Endodermal cell (in vitro differentiated cells): ENCODE measurements at regions not wholly inside any gene's neighbourhood (a gene's known extent, or its start where the extent isn't known, plus 50 kb on each side); places are given as distances from the start of the nearest gene placed in this dataset.

Experiments used
- DNase-seq: peaks from one replicate; pipeline ENCODE4 v3.0.0-alpha.2; 2017
- H3K27ac ChIP-seq: 2 replicates; pipeline ENCODE4 v1.5.1; 2013; ENCODE audit warnings: mild to moderate bottlenecking, low read depth, low read length, moderate library complexity
- H3K27me3 ChIP-seq: 2 replicates; pipeline ENCODE4 v1.6.1; 2013; ENCODE audit warnings: mild to moderate bottlenecking, low read length, moderate library complexity; ENCODE audit not compliant: insufficient read depth, control insufficient read depth, poor library complexity, severe bottlenecking
- H3K36me3 ChIP-seq: 2 replicates; pipeline ENCODE4 v1.7.0; 2013; ENCODE audit warnings: mild to moderate bottlenecking, low read length, moderate library complexity; ENCODE audit not compliant: control insufficient read depth, insufficient read depth
- H3K4me1 ChIP-seq: one replicate; pipeline ENCODE4 v1.7.0; 2013; ENCODE audit warnings: low read length; ENCODE audit not compliant: control insufficient read depth, insufficient read depth
- H3K4me3 ChIP-seq: 2 replicates; pipeline ENCODE4 v1.5.1; 2013; ENCODE audit warnings: mild to moderate bottlenecking, low read length, moderate library complexity
- H3K9ac ChIP-seq: 2 replicates; pipeline ENCODE4 v1.6.1; 2013; ENCODE audit warnings: mild to moderate bottlenecking, low read length, moderate library complexity; ENCODE audit not compliant: poor library complexity, severe bottlenecking; ENCODE audit errors: extremely low read depth
- H3K9me3 ChIP-seq: 2 replicates; pipeline ENCODE4 v1.6.1; 2013; ENCODE audit warnings: mild to moderate bottlenecking, low read length, moderate library complexity; ENCODE audit not compliant: control insufficient read depth
- H3K27ac Mint-ChIP-seq: 2 replicates; pipeline ENCODE4 v1.8.0; 2020; ENCODE audit warnings: mixed read lengths
- H3K27me3 Mint-ChIP-seq: 2 replicates; pipeline ENCODE4 v1.8.0; 2021; ENCODE audit warnings: mild to moderate bottlenecking, mixed read lengths; ENCODE audit not compliant: insufficient read depth
- H3K36me3 Mint-ChIP-seq: 2 replicates; pipeline ENCODE4 v1.8.0; 2020; ENCODE audit warnings: low read depth, mixed read lengths
- H3K4me1 Mint-ChIP-seq: 2 replicates; pipeline ENCODE4 v1.8.0; 2020; ENCODE audit warnings: mixed read lengths
- H3K4me3 Mint-ChIP-seq: 2 replicates; pipeline ENCODE4 v1.8.0; 2020; ENCODE audit warnings: mild to moderate bottlenecking, moderate library complexity, mixed read lengths
- H3K9me3 Mint-ChIP-seq: 2 replicates; pipeline ENCODE4 v1.8.0; 2020; ENCODE audit warnings: mild to moderate bottlenecking, mixed read lengths
- CTCF ChIP-seq: fragments of 200-600 bp; sonication (generic); conservative IDR thresholded peaks from 2 replicates; pipeline ENCODE4 v1.5.0; 2021; ENCODE audit warnings: antibody characterized with exemption, mild to moderate bottlenecking
- WGBS, 2 experiments: methylation state at CpG; one replicate each; pipeline versions ENCODE4 v1.1.5 to v1.1.7; 2013; ENCODE audit warnings: missing lambda C conversion rate in 2 of 2, mixed read lengths in 1 of 2; ENCODE audit not compliant: insufficient coverage in 1 of 2, insufficient read length in 1 of 2; 5-methylcytosine and 5-hydroxymethylcytosine counted together

DNA sequence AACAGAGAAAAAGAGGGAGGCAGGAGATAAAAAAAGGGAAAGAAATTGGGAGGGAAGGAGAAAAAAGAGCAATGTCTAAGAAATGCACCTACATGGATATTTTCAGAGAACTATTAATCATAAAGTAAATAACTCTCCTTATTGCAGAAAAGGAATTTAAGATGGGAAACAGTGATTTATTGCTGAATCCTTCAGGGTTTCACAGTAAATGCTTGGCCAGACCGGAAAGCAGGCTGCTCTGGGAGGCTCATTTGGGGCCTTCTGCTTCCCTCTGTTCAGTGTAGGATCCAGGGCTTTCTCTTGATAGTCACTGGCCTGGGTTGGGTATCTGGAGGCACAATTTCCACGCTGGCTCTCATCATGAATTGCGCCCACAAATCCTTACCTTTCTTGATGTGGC is 324.3 kb upstream of the SORL1-AS1 start:
- H3K4me1 Mint-ChIP-seq = no peaks in the 10 kb centered on the region
- no peak for DNase-seq
- no peaks in the 10 kb centered on the region for H3K27me3 Mint-ChIP-seq
- H3K9ac ChIP-seq = no peak overlapping the region
- TF ChIP-seq CTCF = no peak
- WGBS, 2 experiments = 95 to 100% methylated on average over 2 to 3 of the region's 3 CpGs
- no peaks in the 10 kb centered on the region for H3K36me3 Mint-ChIP-seq
- no peaks in the 10 kb centered on the region for H3K36me3 ChIP-seq
- H3K27me3 ChIP-seq = no peaks in the 10 kb centered on the region
- no peaks in the 10 kb centered on the region for H3K4me1 ChIP-seq
- no peaks in the 10 kb centered on the region for H3K9me3 ChIP-seq
- H3K27ac Mint-ChIP-seq = no peak overlapping the region
- peaks cover 2% of the 10 kb centered on the region for H3K9me3 Mint-ChIP-seq
- no peak overlapping the region for H3K4me3 ChIP-seq
- H3K27ac ChIP-seq = no peak overlapping the region
- H3K4me3 Mint-ChIP-seq = no peak overlapping the region

DNA sequence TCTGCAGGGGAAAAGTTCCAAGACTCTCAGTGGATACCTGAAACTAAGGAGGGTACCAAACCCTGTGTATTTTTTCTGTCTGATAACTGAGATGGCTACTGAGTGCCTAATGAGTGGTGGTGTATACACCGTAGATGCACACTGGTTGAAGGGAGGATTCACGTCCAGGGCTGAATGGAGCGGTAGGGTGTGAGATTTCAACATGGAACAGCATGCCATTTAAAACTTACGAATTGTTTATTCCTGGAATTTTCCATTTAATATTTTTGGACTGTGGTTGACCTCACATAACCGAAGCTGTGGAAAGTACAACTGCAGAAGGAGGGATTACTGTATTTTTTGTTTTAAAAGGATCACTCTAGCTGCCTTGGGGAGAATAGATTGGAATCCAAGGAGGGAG is 322.5 kb upstream of the SORL1-AS1 start:
- Histone ChIP-seq H3K4me3 (no peak overlapping the region), H3K4me1 (no peaks in the 10 kb centered on the region), H3K27me3 (no peaks in the 10 kb centered on the region), H3K9ac (no peak overlapping the region), H3K27ac (no peak overlapping the region), H3K9me3 (no peaks in the 10 kb centered on the region), H3K36me3 (no peaks in the 10 kb centered on the region)
- no peaks in the 10 kb centered on the region for H3K36me3 Mint-ChIP-seq
- 63 to 77% methylated on average over 3 to 5 of the region's 5 CpGs for WGBS, 2 experiments
- H3K4me3 Mint-ChIP-seq = no peak overlapping the region
- no peaks in the 10 kb centered on the region for H3K27me3 Mint-ChIP-seq
- TF ChIP-seq CTCF = no peak
- no peak for DNase-seq
- no peaks in the 10 kb centered on the region for H3K9me3 Mint-ChIP-seq
- no peak overlapping the region for H3K27ac Mint-ChIP-seq
- no peaks in the 10 kb centered on the region for H3K4me1 Mint-ChIP-seq

DNA sequence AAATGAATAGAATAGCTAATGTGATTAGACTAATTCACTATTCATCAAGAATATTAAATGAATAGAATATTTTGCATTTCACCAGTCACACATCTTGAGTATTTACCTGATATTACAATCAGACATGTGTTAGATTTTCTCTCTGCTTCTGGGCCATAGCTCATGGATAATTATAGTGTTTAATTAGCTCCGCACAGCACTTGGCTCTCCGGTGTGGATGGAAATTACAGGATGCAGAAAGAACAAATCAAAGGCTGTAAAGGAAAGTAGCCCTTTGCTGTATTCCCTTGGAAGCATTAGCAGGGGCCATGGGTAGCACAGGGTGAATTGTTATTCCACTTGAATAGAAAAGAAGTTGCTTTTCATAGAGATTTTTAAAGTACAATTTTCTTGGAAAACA is 320.3 kb upstream of the SORL1-AS1 start:
- Histone ChIP-seq H3K27me3 (no peaks in the 10 kb centered on the region), H3K36me3 (no peaks in the 10 kb centered on the region), H3K4me1 (no peaks in the 10 kb centered on the region), H3K9me3 (no peaks in the 10 kb centered on the region), H3K9ac (no peak overlapping the region), H3K27ac (no peak overlapping the region), H3K4me3 (no peak overlapping the region)
- Mint-ChIP-seq H3K36me3 (no peaks in the 10 kb centered on the region), H3K4me3 (no peak overlapping the region), H3K27ac (no peak overlapping the region), H3K4me1 (peaks cover 2% of the 10 kb centered on the region), H3K9me3 (no peaks in the 10 kb centered on the region), H3K27me3 (peaks cover 3% of the 10 kb centered on the region)
- WGBS, 2 experiments = 91 to 100% methylated on average over 2 of the region's 2 CpGs
- DNase-seq = no peak
- TF ChIP-seq CTCF = no peak
